Neural cell (in vitro differentiated cells): ENCODE measurements at regions not wholly inside any gene's neighbourhood (a gene's known extent, or its start where the extent isn't known, plus 50 kb on each side); places are given as distances from the start of the nearest gene placed in this dataset.

Experiments used
- H2AFZ ChIP-seq: fragments of 200-600, 300-800 bp; sonication (generic), shearing (Covaris generic); 2 replicates; pipeline ENCODE4 v1.6.0; 2014; ENCODE audit warnings: low read depth, mild to moderate bottlenecking, antibody characterized with exemption, low read length, moderate library complexity
- H3F3A ChIP-seq: fragments of 200-600 bp; shearing (Covaris generic); 2 replicates; pipeline ENCODE4 v1.6.1; 2016; ENCODE audit warnings: mild to moderate bottlenecking, moderate library complexity, mixed read lengths, antibody characterized with exemption, low read length; ENCODE audit not compliant: insufficient read depth, poor library complexity, severe bottlenecking
- H3K27ac ChIP-seq: fragments of 200-600, 300-800 bp; sonication (generic), shearing (Covaris generic); 2 replicates; pipeline ENCODE4 v1.5.1; 2014; ENCODE audit warnings: mild to moderate bottlenecking, low read length, moderate library complexity
- H3K27me3 ChIP-seq: fragments of 300-800, 200-600 bp; sonication (generic), shearing (Covaris generic); 2 replicates; pipeline ENCODE4 v1.6.0; 2014; ENCODE audit warnings: mild to moderate bottlenecking, low read depth, low read length, moderate library complexity; ENCODE audit not compliant: insufficient read depth
- H3K36me3 ChIP-seq: fragments of 300-800, 200-600 bp; sonication (generic), shearing (Covaris generic); 2 replicates; pipeline ENCODE4 v1.5.1; 2014; ENCODE audit warnings: mild to moderate bottlenecking, antibody characterized with exemption, low read length, moderate library complexity; ENCODE audit not compliant: insufficient read depth
- H3K4me2 ChIP-seq: fragments of 300-800, 200-600 bp; sonication (generic), shearing (Covaris generic); 2 replicates; pipeline ENCODE4 v1.6.0; 2014; ENCODE audit warnings: mild to moderate bottlenecking, low read length
- H3K4me3 ChIP-seq: fragments of 300-800, 200-600 bp; sonication (generic), shearing (Covaris generic); 2 replicates; pipeline ENCODE4 v1.5.1; 2014; ENCODE audit warnings: mild to moderate bottlenecking, low read length, moderate library complexity
- H3K79me2 ChIP-seq: fragments of 200-600 bp; shearing (Covaris generic); replicated peaks from 2 replicates; pipeline ENCODE4 v1.6.0; 2014; ENCODE audit warnings: mild to moderate bottlenecking, low read length, moderate library complexity; ENCODE audit not compliant: insufficient read depth
- H3K9ac ChIP-seq: fragments of 300-800, 200-600 bp; sonication (generic), shearing (Covaris generic); 2 replicates; pipeline ENCODE4 v1.6.1; 2016; ENCODE audit warnings: mild to moderate bottlenecking, low read length, mixed read lengths
- H3K9me2 ChIP-seq: fragments of 200-600 bp; shearing (Covaris generic); 2 replicates; pipeline ENCODE4 v1.6.1; 2016; ENCODE audit warnings: mild to moderate bottlenecking, low read length, mixed read lengths; ENCODE audit not compliant: insufficient read depth
- H3K9me3 ChIP-seq: fragments of 200-600, 300-800 bp; sonication (generic), shearing (Covaris generic); 2 replicates; pipeline ENCODE4 v1.6.1; 2016; ENCODE audit warnings: mild to moderate bottlenecking, mixed run types, low read length, moderate library complexity, mixed read lengths
- H4K20me1 ChIP-seq: fragments of 200-600 bp; shearing (Covaris generic); 2 replicates; pipeline ENCODE4 v1.6.1; 2016; ENCODE audit warnings: mild to moderate bottlenecking, mixed run types; ENCODE audit not compliant: insufficient read depth
- EP300 ChIP-seq: fragments of 450-650 bp; conservative IDR thresholded peaks from 2 replicates; pipeline ENCODE4 v1.6.1; 2014; ENCODE audit warnings: antibody characterized with exemption, mild to moderate bottlenecking, moderate library complexity; ENCODE audit not compliant: poor library complexity, severe bottlenecking
- MXI1 ChIP-seq: fragments of 450-650 bp; conservative IDR thresholded peaks from 2 replicates; pipeline ENCODE4 v1.6.1; 2014; ENCODE audit warnings: antibody characterized with exemption, mild to moderate bottlenecking; ENCODE audit not compliant: poor library complexity, severe bottlenecking
- SMC3 ChIP-seq: fragments of 450-650 bp; conservative IDR thresholded peaks from 2 replicates; pipeline ENCODE4 v1.6.1; 2014; ENCODE audit warnings: antibody characterized with exemption, mild to moderate bottlenecking, moderate library complexity; ENCODE audit not compliant: poor library complexity
- TAF1 ChIP-seq: IDR thresholded peaks from 2 replicates; pipeline ENCODE4 v1.6.1; 2012; ENCODE audit warnings: low read depth
- TF ChIP-seq, protein P1 (sequence below): IDR thresholded peaks from 2 replicates; pipeline ENCODE4 v1.6.1; 2012; ENCODE audit warnings: borderline replicate concordance

DNA sequence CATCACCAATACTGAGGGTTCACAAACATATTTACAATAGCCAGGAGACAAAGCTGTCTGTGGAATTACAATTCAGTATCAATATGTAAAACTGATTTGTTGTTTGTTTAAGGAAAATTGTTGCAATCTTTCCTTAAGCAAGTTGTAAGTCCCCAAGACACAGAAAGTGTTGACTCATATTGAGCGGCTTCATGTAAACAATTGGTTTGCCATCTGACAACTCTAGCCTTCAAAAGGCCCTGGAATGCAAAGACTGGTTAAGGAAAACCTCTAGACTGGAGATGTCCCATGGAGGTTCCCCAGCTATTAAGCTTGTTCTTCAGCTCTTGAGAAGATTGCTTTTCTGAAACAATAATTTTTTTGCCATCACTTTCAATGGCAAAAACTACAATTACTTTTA lies 283.7 kb upstream of the PROK2 start:
- Histone ChIP-seq H3K27ac (no peak overlapping the region), H3F3A (no peaks in the 10 kb centered on the region), H3K79me2 (no peaks in the 10 kb centered on the region), H4K20me1 (no peaks in the 10 kb centered on the region), H3K36me3 (no peaks in the 10 kb centered on the region), H3K4me2 (no peak overlapping the region), H3K9ac (no peak overlapping the region), H2AFZ (no peak overlapping the region), H3K9me3 (no peaks in the 10 kb centered on the region), H3K9me2 (no peaks in the 10 kb centered on the region), H3K4me3 (no peak overlapping the region), H3K27me3 (no peaks in the 10 kb centered on the region)
- TF ChIP-seq, protein P1, sequence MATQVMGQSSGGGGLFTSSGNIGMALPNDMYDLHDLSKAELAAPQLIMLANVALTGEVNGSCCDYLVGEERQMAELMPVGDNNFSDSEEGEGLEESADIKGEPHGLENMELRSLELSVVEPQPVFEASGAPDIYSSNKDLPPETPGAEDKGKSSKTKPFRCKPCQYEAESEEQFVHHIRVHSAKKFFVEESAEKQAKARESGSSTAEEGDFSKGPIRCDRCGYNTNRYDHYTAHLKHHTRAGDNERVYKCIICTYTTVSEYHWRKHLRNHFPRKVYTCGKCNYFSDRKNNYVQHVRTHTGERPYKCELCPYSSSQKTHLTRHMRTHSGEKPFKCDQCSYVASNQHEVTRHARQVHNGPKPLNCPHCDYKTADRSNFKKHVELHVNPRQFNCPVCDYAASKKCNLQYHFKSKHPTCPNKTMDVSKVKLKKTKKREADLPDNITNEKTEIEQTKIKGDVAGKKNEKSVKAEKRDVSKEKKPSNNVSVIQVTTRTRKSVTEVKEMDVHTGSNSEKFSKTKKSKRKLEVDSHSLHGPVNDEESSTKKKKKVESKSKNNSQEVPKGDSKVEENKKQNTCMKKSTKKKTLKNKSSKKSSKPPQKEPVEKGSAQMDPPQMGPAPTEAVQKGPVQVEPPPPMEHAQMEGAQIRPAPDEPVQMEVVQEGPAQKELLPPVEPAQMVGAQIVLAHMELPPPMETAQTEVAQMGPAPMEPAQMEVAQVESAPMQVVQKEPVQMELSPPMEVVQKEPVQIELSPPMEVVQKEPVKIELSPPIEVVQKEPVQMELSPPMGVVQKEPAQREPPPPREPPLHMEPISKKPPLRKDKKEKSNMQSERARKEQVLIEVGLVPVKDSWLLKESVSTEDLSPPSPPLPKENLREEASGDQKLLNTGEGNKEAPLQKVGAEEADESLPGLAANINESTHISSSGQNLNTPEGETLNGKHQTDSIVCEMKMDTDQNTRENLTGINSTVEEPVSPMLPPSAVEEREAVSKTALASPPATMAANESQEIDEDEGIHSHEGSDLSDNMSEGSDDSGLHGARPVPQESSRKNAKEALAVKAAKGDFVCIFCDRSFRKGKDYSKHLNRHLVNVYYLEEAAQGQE = no peak
- TF ChIP-seq EP300 (no peak), SMC3 (no peak), TAF1 (no peak)

- H3K27ac ChIP-seq = no peak overlapping the region
- H3K4me2 ChIP-seq = no peak overlapping the region
- H3F3A ChIP-seq = no peaks in the 10 kb centered on the region
- H3K9me2 ChIP-seq = no peaks in the 10 kb centered on the region
- H3K9ac ChIP-seq = no peak overlapping the region
- no peaks in the 10 kb centered on the region for H3K79me2 ChIP-seq
- H4K20me1 ChIP-seq = no peaks in the 10 kb centered on the region
- no peak overlapping the region for H2AFZ ChIP-seq
- H3K27me3 ChIP-seq = no peaks in the 10 kb centered on the region
- TF ChIP-seq TAF1 (no peak), MXI1 (no peak), SMC3 (no peak), EP300 (no peak)
- TF ChIP-seq, protein P1 = no peak
- H3K9me3 ChIP-seq = no peaks in the 10 kb centered on the region
- H3K36me3 ChIP-seq = no peaks in the 10 kb centered on the region
- H3K4me3 ChIP-seq = no peak overlapping the region
Observed at GRCh38 chr3:72067721-72068120, 282.8 kb upstream of the PROK2 start.
